DMS79 (cell line): ENCODE measurements at regions not wholly inside any gene's neighbourhood (a gene's known extent, or its start where the extent isn't known, plus 50 kb on each side); places are given as distances from the start of the nearest gene placed in this dataset.
"Not testable (repeated sequence)": the region's sequence is repeated elsewhere in the genome, so short reads cannot be mapped to it uniquely, and the experiment has no call there.

ENCODE experiments used
- DNase-seq: peaks from one replicate; lab custom pipeline; 2025; lab: John Stamatoyannopoulos, UW

- no peak for DNase-seq
These were observed 101.9 kb upstream of the ZPLD1 start for GRCh38 chr3:102332934-102333333.

DNA sequence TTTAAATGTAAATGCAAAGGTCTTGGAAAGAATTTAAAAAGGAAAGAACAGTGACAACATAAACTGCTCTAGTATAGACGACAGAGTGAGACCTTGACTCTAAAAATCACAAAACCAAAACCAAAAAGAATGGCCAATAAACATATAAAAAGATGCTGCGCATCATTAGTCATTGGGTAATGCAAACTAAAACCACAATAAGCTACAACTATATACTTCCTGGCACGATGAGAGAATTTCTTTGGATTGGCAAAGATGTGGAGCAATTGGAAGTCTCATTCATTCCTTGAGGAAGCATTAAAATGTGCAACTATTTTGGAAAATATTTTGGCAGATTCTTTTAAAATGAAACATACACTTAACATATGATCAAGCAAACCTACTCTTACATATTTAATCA, 98.7 kb upstream of the ZPLD1 start:
- DNase-seq = no peak

DNA sequence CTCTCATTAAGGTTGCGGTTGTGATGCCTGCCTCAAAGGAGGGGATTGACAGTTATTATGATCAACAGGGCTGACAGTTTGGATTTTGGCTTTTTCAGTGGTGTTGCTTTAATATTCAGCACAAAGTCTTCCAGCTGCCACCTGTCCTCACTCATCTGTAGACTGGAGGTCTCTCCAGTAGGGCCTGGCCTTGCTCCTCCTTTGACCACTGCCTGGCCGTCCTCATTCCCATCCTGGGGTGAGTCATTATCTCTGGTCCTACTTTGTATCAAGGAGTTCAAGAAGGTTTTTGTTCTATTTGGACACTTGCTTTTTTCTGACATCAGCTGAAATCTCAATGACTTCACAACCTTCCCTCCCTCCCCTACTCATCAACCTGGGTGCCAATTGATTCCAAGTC, 95.1 kb upstream of the ZPLD1 start:
- no peak for DNase-seq

GRCh38 chr3:102346897-102347296, 87.9 kb upstream of the ZPLD1 start:
- DNase-seq = no peak

DNA sequence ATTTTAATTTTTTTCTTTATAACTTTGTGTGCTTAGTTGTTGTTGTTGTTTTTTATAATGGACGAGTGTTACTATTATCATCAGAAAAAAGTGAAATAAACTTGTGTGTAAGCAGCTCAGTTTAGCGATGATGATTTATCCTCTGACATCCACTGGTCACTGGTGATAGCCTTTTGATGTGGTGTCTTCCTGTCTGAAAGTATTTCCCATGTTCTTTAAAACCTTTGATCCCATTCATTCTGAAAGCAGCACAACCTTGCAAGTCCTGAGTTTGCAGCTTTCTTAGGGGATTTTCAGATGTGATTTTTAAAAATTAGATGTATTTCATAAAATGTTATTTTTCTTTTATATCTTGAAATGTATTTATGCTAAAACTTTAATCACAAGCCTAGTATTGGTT, 85.9 kb upstream of the ZPLD1 start:
- no peak for DNase-seq

GRCh38 chr3:102353148-102353547, 81.7 kb upstream of the ZPLD1 start:
- DNase-seq = no peak

- DNase-seq = no peak
These were observed 81.0 kb upstream of the ZPLD1 start for GRCh38 chr3:102353805-102354204.

GRCh38 chr3:102354818-102355515, 79.8 kb upstream of the ZPLD1 start:
- DNase-seq = no peak

- no peak for DNase-seq
These were observed 78.3 kb upstream of the ZPLD1 start for GRCh38 chr3:102356506-102356905.

DNA sequence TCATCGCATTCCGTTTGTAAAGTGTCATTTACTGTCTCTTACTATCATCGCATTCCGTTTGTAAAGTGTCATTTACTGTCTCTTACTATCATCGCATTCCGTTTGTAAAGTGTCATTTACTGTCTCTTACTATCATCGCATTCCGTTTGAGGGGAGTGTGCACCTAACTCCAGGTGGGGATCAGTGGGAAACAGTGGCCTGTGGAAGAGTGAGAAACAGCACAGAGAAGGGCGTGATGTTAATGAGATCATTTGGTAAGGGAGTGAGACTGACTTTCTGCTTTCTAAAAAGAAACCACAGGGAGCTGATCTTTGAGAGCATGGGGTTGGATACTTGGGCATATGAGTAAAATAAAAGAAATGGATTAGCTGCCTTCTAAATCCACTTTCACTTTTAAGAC, 77.5 kb upstream of the ZPLD1 start:
- not testable (repeated sequence) for DNase-seq

- DNase-seq = no peak
These were observed 74.5 kb upstream of the ZPLD1 start for GRCh38 chr3:102360183-102360860.

- no peak for DNase-seq
These were observed 73.7 kb upstream of the ZPLD1 start for GRCh38 chr3:102361101-102361500.

GRCh38 chr3:102366116-102366515, 68.7 kb upstream of the ZPLD1 start:
- DNase-seq = not testable (repeated sequence)

- no peak for DNase-seq
These were observed 59.8 kb upstream of the ZPLD1 start for GRCh38 chr3:102374863-102375634.

- DNase-seq = no peak
These were observed 56.6 kb upstream of the ZPLD1 start for GRCh38 chr3:102378216-102378615.

DNA sequence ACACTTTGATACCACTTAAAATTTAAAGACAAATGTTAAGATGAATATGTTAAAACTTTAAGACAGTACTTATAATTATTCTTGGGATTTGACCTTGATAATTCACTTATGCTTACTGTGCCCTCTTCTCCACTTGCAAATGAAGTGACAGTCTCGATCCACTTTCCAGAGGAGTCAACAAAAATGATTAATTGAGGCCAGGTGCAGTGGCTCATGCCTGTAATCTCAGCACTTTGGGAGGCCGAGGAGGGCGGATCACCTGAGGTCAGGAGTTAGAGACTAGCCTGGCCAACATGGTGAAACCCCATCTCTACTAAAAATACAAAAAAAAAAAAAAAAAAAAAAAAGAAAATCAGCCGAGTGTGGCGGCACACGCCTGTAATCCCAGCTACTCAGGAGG, 52.6 kb upstream of the ZPLD1 start:
- DNase-seq = not testable (repeated sequence)
